HG03521 (cell line): ENCODE measurements at regions not wholly inside any gene's neighbourhood (a gene's known extent, or its start where the extent isn't known, plus 50 kb on each side); places are given as distances from the start of the nearest gene placed in this dataset.
"Not testable (repeated sequence)": the region's sequence is repeated elsewhere in the genome, so short reads cannot be mapped to it uniquely, and the experiment has no call there.

Source experiments
- ATAC-seq: cut with Tn5 transposase; IDR thresholded peaks from one replicate; pipeline ENCODE4 v1.9.1; 2021; ENCODE audit warnings: mild to moderate bottlenecking, moderate library complexity; ENCODE audit not compliant: unreplicated experiment

GRCh38 chr13:84816567-84817105 is 934.4 kb upstream of the SLITRK1 start:
- ATAC-seq, result no peak

GRCh38 chr13:84812789-84813188 is 930.5 kb upstream of the SLITRK1 start:
- ATAC-seq, result no peak

GRCh38 chr13:84812078-84812477 is 929.8 kb upstream of the SLITRK1 start:
- no peak for ATAC-seq

- ATAC-seq, result no peak
These were observed 928.5 kb upstream of the SLITRK1 start for GRCh38 chr13:84810781-84811180.

- no peak for ATAC-seq
These were observed 919.8 kb upstream of the SLITRK1 start for GRCh38 chr13:84802073-84802472.

GRCh38 chr13:84784443-84785153 is 902.3 kb upstream of the SLITRK1 start:
- no peak for ATAC-seq

GRCh38 chr13:84777316-84777715 is 895.0 kb upstream of the SLITRK1 start:
- ATAC-seq, result no peak

- no peak for ATAC-seq
These were observed 894.3 kb upstream of the SLITRK1 start for GRCh38 chr13:84776593-84776992.

GRCh38 chr13:84775920-84776319 is 893.6 kb upstream of the SLITRK1 start:
- ATAC-seq, result not testable (repeated sequence)

GRCh38 chr13:84774111-84774510 is 891.8 kb upstream of the SLITRK1 start:
- ATAC-seq, result no peak

- ATAC-seq, result no peak
These were observed 878.7 kb upstream of the SLITRK1 start for GRCh38 chr13:84760956-84761355.

GRCh38 chr13:84749126-84749525 is 866.9 kb upstream of the SLITRK1 start:
- ATAC-seq, result no peak

GRCh38 chr13:84745051-84745551 is 862.8 kb upstream of the SLITRK1 start:
- no peak for ATAC-seq

- no peak for ATAC-seq
These were observed 861.9 kb upstream of the SLITRK1 start for GRCh38 chr13:84744203-84744602.

GRCh38 chr13:84741253-84741652 is 859.0 kb upstream of the SLITRK1 start:
- ATAC-seq, result no peak

- no peak for ATAC-seq
These were observed 856.7 kb upstream of the SLITRK1 start for GRCh38 chr13:84739021-84739420.

- no peak for ATAC-seq
These were observed 855.4 kb upstream of the SLITRK1 start for GRCh38 chr13:84737661-84738060.

- ATAC-seq, result no peak
These were observed 848.1 kb upstream of the SLITRK1 start for GRCh38 chr13:84730376-84730775.

GRCh38 chr13:84705982-84706710 is 823.9 kb upstream of the SLITRK1 start:
- ATAC-seq, result no peak

- no peak for ATAC-seq
These were observed 819.9 kb upstream of the SLITRK1 start for GRCh38 chr13:84702174-84702573.

GRCh38 chr13:84697591-84697990 is 815.3 kb upstream of the SLITRK1 start:
- ATAC-seq, result not testable (repeated sequence)

GRCh38 chr13:84686973-84687372 is 804.7 kb upstream of the SLITRK1 start:
- ATAC-seq, result no peak
